ENCODE measurements at regions not wholly inside any gene's neighbourhood (a gene's known extent, or its start where the extent isn't known, plus 50 kb on each side); places are given as distances from the start of the nearest gene placed in this dataset.

GRCh38 chr3:34239287-34239686, 440.9 kb downstream of the PDCD6IP start:
- no peak overlapping the region for H3K4me3 ChIP-seq (ENCODE audit: low read length)
- no peak for DNase-seq (ENCODE audit: low read depth)
- no peak for TF ChIP-seq CTCF (IDR thresholded peaks at IDR 0.05; ENCODE audit: insufficient read depth, low read depth, low read length, missing control alignments)

DNA sequence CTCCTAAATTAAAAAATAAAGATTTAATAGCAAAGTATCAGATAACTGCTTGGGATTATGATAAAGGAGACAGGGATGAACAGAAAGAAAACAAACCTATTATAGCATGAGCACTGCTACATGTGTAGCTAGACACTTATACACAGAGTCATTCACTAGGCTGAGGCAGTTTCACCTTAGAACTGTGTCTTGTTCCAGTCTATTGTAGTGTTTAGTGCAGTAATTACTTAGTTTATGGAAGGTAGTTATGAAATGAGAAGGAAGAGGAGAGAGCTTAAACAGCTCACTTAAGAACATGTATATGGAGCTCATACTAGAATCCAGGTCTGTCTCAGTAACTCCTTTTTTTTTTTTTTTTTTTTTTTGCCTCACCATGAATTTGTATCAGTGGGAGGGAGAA, 441.4 kb downstream of the PDCD6IP start:
- DNase-seq (ENCODE audit: low read depth), result no peak
- no peak for TF ChIP-seq CTCF (IDR thresholded peaks at IDR 0.05; ENCODE audit: insufficient read depth, low read depth, low read length, missing control alignments)
- H3K4me3 ChIP-seq (ENCODE audit: low read length), result no peak overlapping the region

GRCh38 chr3:34247401-34247800, 449.0 kb downstream of the PDCD6IP start:
- TF ChIP-seq CTCF (IDR thresholded peaks at IDR 0.05; ENCODE audit: insufficient read depth, low read depth, low read length, missing control alignments), result no peak
- no peak overlapping the region for H3K4me3 ChIP-seq (ENCODE audit: low read length)
- DNase-seq (ENCODE audit: low read depth), result no peak

DNA sequence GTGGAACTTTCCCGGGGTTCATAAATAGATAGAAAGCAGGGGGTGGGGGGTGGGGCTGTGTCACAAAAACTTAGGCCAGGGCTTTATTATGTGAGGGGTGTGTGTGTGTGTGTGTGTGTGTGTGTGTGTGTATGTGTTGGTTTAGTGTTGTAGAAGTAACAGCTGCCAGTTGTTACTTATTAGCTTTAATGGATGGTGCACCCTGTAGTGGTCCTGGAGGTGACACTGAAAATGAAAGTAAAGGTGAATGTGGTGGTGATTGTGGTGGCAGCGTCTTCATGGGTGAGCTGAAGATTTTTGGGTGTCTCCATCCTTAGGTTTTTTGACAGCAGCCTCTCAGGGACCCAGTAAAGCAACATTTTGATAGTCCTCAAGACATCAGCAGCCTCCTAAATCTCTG, 449.9 kb downstream of the PDCD6IP start:
- no peak for DNase-seq (ENCODE audit: low read depth)
- no peak for TF ChIP-seq CTCF (IDR thresholded peaks at IDR 0.05; ENCODE audit: insufficient read depth, low read depth, low read length, missing control alignments)
- H3K4me3 ChIP-seq (ENCODE audit: low read length), result no peak overlapping the region

DNA sequence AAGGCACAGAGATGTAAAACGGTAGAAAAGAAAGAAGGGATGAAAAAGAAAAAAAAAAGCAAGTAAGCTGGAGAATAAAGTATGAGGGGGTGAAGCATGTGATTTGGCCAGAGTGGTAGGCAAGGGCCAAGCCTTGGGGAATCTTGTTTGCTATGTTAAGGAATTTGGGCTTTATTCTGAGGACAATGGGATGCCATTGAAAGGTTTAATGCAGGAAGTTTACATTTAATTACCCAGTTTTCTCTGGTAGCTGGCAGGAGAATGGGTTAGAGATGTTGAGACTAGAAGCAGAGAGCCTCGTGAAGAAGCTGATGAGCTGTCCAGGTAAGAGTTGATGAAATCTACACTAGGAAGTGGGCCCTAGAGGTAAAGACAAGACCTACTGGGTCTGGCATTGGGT, 455.9 kb downstream of the PDCD6IP start:
- no peak overlapping the region for H3K4me3 ChIP-seq (ENCODE audit: low read length)
- TF ChIP-seq CTCF (IDR thresholded peaks at IDR 0.05; ENCODE audit: insufficient read depth, low read depth, low read length, missing control alignments), result no peak
- no peak for DNase-seq (ENCODE audit: low read depth)

DNA sequence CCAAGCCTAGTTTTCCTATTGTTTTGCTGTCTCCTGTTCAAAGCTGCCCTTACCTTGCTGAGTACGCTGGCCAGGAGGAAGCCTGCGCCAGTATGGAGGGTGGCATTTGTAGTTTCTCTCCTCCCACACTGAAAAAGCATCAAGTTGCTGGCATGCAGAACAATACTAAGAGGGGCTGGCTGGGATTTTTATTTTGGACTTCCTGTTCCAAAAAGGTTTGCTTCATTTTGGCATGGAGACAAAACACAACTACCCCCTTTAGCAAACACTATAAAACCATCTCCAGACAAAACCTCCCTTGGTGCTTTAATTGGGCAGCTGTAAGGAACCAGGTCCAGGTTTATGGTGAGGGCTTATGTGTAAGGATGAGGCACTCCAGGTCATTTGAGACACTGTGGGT, 457.6 kb downstream of the PDCD6IP start:
- H3K4me3 ChIP-seq (ENCODE audit: low read length), result no peak overlapping the region
- DNase-seq (ENCODE audit: low read depth), result no peak
- no peak for TF ChIP-seq CTCF (IDR thresholded peaks at IDR 0.05; ENCODE audit: insufficient read depth, low read depth, low read length, missing control alignments)

GRCh38 chr3:34256791-34257190, 458.4 kb downstream of the PDCD6IP start:
- H3K4me3 ChIP-seq (ENCODE audit: low read length), result no peak overlapping the region
- TF ChIP-seq CTCF (IDR thresholded peaks at IDR 0.05; ENCODE audit: insufficient read depth, low read depth, low read length, missing control alignments), result no peak
- no peak for DNase-seq (ENCODE audit: low read depth)
